HEK293 (cell line): ENCODE measurements at regions not wholly inside any gene's neighbourhood (a gene's known extent, or its start where the extent isn't known, plus 50 kb on each side); places are given as distances from the start of the nearest gene placed in this dataset.

Source experiments
- ATF2 ChIP-seq: fragments of 450-650 bp; formaldehyde crosslinking; IDR thresholded peaks from 2 replicates; pipeline ENCODE4 v1.5.1; 2016; ENCODE audit warnings: missing biosample characterization, missing genetic modification characterization, low read depth
- CTCF ChIP-seq: fragments of 450-650 bp; formaldehyde crosslinking; IDR thresholded peaks from 2 replicates; pipeline ENCODE4 v1.5.1; 2016; ENCODE audit warnings: missing biosample characterization, missing genetic modification characterization
- GLI4 ChIP-seq: fragments of 450-650 bp; formaldehyde crosslinking; IDR thresholded peaks from 2 replicates; pipeline ENCODE4 v1.5.1; 2016; ENCODE audit warnings: missing biosample characterization, missing genetic modification characterization
- PRDM6 ChIP-seq: fragments of 450-650 bp; formaldehyde crosslinking; IDR thresholded peaks from 2 replicates; pipeline ENCODE4 v1.5.1; 2017; ENCODE audit warnings: missing biosample characterization, missing genetic modification characterization
- SP2 ChIP-seq: fragments of 450-650 bp; formaldehyde crosslinking; IDR thresholded peaks from 2 replicates; pipeline ENCODE4 v1.5.1; 2016; ENCODE audit warnings: missing biosample characterization, missing genetic modification characterization
- YY1 ChIP-seq: fragments of 450-650 bp; formaldehyde crosslinking; IDR thresholded peaks from 2 replicates; pipeline ENCODE4 v1.5.1; 2018; ENCODE audit warnings: missing biosample characterization, missing genetic modification characterization
- ZEB2 ChIP-seq: fragments of 450-650 bp; formaldehyde crosslinking; IDR thresholded peaks from 2 replicates; pipeline ENCODE4 v1.5.1; 2016; ENCODE audit warnings: missing biosample characterization, missing genetic modification characterization
- ZNF138 ChIP-seq: fragments of 450-650 bp; formaldehyde crosslinking; IDR thresholded peaks from 2 replicates; pipeline ENCODE4 v1.5.1; 2016; ENCODE audit warnings: missing biosample characterization, missing genetic modification characterization, borderline replicate concordance
- ZNF274 ChIP-seq, 2 experiments: fragments of 200-500 bp in 1 of 2; fragments of 450-650 bp in 1 of 2; sonication (Bioruptor generic) in 1 of 2; formaldehyde crosslinking in 1 of 2; IDR thresholded peaks; 2 replicates each; pipeline versions ENCODE4 v1.5.1 to v1.6.1; 2014 to 2016; ENCODE audit warnings: borderline replicate concordance in 1 of 2, inconsistent platforms in 1 of 2, low read length in 1 of 2, missing biosample characterization in 1 of 2, missing genetic modification characterization in 1 of 2
- ZNF335 ChIP-seq: fragments of 450-650 bp; formaldehyde crosslinking; conservative IDR thresholded peaks from 2 replicates; pipeline ENCODE4 v1.5.1; 2016; ENCODE audit warnings: missing biosample characterization, missing genetic modification characterization
- ZNF544 ChIP-seq: fragments of 450-650 bp; formaldehyde crosslinking; IDR thresholded peaks from 2 replicates; pipeline ENCODE4 v1.5.0; 2017; ENCODE audit warnings: missing biosample characterization, missing genetic modification characterization
- ZXDB ChIP-seq: fragments of 450-650 bp; formaldehyde crosslinking; IDR thresholded peaks from 2 replicates; pipeline ENCODE4 v1.5.1; 2016; ENCODE audit warnings: missing biosample characterization, missing genetic modification characterization

- TF ChIP-seq ZNF335 (tag by site-specific recombination) (no peak), CTCF (tag by site-specific recombination) (no peak), YY1 (tag by site-specific recombination) (no peak), ATF2 (tag by site-specific recombination) (no peak), ZNF274 (IDR thresholded peaks at IDR 0.05; ENCODE audit: low read length) (no peak), ZNF274 (tag by site-specific recombination; IDR thresholded peaks at IDR 0.05; ENCODE audit: borderline replicate concordance) (no peak), ZNF138 (tag by site-specific recombination) (no peak), GLI4 (tag by site-specific recombination) (no peak), ZNF544 (no peak), PRDM6 (tag by site-specific recombination) (no peak), ZEB2 (no peak), SP2 (tag by site-specific recombination) (no peak), ZXDB (tag by site-specific recombination) (no peak)
These were observed 226.2 kb downstream of the POLR1F start for GRCh38 chr7:19482628-19483027.
